Gastroesophageal sphincter (tissue), 3 donors: ENCODE measurements at regions not wholly inside any gene's neighbourhood (a gene's known extent, or its start where the extent isn't known, plus 50 kb on each side); places are given as distances from the start of the nearest gene placed in this dataset.

Experiments
- EP300 ChIP-seq: sonication (generic); formaldehyde crosslinking; IDR thresholded peaks from one replicate; pipeline ENCODE4 v1.6.1; 2017; ENCODE audit warnings: antibody characterized with exemption, mild to moderate bottlenecking
- POLR2A ChIP-seq, 2 donors: fragments of 450-650 bp; IDR thresholded peaks; one replicate each; pipeline ENCODE4 v1.6.1; 2017; ENCODE audit warnings: antibody characterized with exemption in 2 of 2, mild to moderate bottlenecking in 2 of 2, moderate library complexity in 1 of 2
- POLR2AphosphoS5 ChIP-seq: sonication (generic); formaldehyde crosslinking; IDR thresholded peaks from one replicate; pipeline ENCODE4 v1.6.1; 2017; ENCODE audit warnings: antibody characterized with exemption
- TF ChIP-seq, protein P1 (sequence below), 4 experiments: fragments of 200-600 bp in 2 of 4; fragments of 450-650 bp in 2 of 4; sonication (generic) in 1 of 4; IDR thresholded peaks; one replicate each; pipeline ENCODE4 v1.5.1; 2017 to 2019; ENCODE audit warnings: antibody characterized with exemption in 4 of 4, mild to moderate bottlenecking in 2 of 4, moderate library complexity in 2 of 4

DNA sequence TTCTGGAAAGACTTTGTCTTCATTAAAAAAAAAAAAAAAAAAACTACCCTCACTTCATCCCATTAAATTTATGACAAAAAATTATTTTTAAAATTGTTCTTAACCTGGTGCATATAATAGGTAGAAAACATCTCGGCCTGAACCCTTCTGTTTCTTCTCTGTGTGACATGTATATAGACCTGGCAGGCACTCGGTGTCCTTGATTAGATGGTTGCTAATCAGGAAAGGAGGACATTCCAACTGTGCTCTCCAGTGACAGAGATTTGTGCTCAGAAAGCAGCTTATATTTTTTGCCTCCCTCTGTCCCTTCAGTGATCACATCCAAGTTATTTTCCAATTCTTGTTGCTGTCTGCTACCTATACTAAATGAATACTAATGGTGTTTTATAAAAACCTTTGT lies 355.6 kb downstream of the CBLL2 start:
- TF ChIP-seq POLR2A (IDR thresholded peaks at IDR 0.05) (no peak), POLR2AphosphoS5 (no peak), EP300 (no peak)
- TF ChIP-seq, protein P1, sequence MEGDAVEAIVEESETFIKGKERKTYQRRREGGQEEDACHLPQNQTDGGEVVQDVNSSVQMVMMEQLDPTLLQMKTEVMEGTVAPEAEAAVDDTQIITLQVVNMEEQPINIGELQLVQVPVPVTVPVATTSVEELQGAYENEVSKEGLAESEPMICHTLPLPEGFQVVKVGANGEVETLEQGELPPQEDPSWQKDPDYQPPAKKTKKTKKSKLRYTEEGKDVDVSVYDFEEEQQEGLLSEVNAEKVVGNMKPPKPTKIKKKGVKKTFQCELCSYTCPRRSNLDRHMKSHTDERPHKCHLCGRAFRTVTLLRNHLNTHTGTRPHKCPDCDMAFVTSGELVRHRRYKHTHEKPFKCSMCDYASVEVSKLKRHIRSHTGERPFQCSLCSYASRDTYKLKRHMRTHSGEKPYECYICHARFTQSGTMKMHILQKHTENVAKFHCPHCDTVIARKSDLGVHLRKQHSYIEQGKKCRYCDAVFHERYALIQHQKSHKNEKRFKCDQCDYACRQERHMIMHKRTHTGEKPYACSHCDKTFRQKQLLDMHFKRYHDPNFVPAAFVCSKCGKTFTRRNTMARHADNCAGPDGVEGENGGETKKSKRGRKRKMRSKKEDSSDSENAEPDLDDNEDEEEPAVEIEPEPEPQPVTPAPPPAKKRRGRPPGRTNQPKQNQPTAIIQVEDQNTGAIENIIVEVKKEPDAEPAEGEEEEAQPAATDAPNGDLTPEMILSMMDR (IDR thresholded peaks at IDR 0.05) = no peak
